ENCODE measurements at regions not wholly inside any gene's neighbourhood (a gene's known extent, or its start where the extent isn't known, plus 50 kb on each side); places are given as distances from the start of the nearest gene placed in this dataset.

DNA sequence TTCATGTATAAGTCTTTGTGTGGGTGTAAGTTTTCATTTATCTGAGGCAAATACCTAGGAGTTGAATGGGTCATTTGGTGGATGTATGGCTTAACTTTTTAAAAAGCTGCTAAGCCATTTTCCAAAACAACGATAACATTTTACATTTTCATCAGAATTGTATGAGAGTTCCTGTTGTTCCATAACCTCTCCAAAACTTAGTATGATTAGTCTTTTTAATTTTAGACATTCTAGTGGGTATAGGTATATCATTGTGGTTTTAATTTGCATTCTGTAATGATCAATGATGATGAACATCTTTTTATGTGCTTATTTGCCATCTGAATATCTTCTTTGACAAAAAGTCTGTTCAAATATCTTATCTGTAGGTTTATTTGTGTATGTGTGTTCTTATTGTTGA, 74.4 kb upstream of the UGP2 start:
- intact Hi-C loops (cut with DNase I), result no loop called here
- ATAC-seq (no peak), DNase-seq (ENCODE audit: low spot score) (no peak)

DNA sequence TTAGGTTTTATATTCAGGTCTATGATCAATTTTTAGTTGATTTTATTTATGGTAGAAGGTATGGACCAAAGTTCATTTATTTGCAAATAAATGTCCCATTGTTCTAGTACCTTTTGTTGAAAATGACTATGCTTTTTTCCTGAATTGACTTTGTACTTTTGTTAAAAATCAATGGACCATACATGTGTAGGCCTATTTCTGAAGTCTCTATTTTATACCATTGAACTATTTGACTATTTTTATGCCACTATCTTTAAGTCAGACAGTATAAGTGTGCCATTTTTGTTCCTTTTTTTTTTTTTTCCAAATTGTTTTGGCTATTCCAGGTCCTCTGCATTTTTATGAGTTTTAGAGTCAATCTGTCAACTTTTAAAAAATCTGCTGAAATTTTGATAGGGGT, 73.6 kb upstream of the UGP2 start:
- DNase-seq (ENCODE audit: low spot score) (no peak), ATAC-seq (no peak)
- intact Hi-C loops (cut with DNase I), result no loop called here

DNA sequence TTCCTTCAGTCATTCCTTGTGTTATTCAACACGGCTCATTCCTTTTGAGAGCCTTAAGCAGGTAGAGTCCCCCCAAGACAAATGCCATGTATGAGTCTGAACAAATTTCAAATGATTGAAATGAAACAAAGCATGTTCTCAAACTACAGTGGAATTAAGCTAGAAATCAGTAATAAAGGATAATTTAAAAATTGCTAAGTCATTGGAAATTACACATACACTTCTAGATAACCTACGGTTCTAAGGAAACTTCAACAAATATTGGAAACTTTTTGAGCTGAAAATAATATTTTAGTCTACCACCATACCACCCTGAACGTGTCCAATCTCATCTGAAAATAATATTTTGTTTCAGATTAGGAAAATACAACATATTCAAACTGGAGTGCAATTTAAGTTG, 71.8 kb upstream of the UGP2 start:
- intact Hi-C loops (cut with DNase I), result no loop called here
- DNase-seq (ENCODE audit: low spot score) (no peak), ATAC-seq (no peak)

DNA sequence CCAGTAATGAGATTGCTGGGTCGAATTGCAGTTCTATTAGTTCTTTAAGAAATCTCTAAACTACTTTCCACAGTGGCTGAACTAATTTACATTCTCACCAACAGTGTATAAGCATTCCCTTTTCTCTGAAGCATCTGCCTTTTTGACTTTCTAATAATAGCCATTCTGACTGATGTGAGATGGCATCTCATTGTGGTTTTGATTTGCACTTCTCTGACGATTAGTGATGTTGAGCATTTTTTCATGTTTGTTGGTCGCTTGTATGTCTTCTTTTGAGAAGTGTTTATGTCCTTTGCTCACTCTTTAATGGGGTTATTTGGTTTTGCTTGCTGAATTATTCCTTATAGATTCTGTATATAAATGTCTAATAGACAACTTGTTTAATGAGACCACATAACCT, 69.6 kb upstream of the UGP2 start:
- intact Hi-C loops (cut with DNase I), result no loop called here
- no peak for DNase-seq (ENCODE audit: low spot score)
- no peak for ATAC-seq

DNA sequence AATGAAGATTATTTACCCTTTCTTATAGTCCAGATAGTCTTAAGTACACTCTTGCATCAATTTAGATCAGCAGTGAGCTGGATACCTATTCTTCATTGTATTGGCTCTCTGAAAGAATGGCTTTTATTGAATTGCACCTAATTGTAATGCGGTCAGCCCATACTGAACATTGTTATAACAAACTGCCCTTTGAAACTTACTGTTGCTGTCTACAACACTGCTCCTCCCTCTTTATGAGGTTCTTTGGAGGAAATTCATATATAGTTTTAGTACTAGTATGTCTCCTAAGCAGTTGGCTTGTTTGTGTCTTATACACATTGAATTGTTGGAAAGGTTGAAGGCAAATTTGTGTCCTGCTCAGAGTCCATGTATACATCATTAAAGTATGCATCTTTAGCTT, 66.5 kb upstream of the UGP2 start:
- ATAC-seq, result no peak
- intact Hi-C loops (cut with DNase I), result no loop called here
- no peak for DNase-seq (ENCODE audit: low spot score)

DNA sequence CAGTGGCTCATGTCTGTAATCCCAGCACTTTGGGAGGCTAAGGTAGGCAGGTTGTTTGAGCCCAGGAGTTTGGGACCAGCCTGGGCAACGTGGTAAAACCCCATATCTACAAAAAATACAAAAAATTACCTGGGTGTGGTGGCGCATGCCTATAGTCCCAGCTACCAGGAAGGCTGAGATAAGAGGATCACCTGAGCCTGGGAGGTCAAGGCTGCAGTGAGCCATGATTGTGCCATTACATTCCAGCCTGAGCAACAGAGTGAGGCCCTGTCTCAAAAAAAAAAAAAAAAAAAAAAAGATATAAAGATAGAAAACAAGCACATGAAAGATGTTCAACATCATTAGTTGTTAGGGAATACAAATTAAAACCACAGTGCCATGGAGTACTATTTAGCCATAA, 65.3 kb upstream of the UGP2 start:
- DNase-seq (ENCODE audit: low spot score) (no peak), ATAC-seq (no peak)
- intact Hi-C loops (cut with DNase I), result no loop called here

DNA sequence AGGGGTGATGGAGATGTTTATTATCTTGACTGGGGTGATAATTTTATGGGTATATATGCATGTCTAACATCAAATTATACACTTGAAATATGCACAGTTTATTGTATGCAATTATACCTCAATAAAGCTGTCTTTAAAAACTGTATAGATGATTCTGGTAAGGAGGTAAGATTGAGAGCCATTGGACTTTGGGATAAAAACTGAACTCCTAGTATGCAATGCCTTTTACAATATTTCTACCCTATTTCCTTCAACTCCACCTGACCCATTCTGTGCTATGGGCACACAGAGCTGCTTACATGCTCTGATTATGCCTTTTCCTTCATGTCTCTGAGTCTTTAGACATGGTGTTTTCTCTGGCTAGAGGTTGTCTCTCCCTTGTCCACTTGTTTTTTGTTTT, 63.9 kb upstream of the UGP2 start:
- DNase-seq (ENCODE audit: low spot score) (no peak), ATAC-seq (no peak)
- intact Hi-C loops (cut with DNase I), result no loop called here

DNA sequence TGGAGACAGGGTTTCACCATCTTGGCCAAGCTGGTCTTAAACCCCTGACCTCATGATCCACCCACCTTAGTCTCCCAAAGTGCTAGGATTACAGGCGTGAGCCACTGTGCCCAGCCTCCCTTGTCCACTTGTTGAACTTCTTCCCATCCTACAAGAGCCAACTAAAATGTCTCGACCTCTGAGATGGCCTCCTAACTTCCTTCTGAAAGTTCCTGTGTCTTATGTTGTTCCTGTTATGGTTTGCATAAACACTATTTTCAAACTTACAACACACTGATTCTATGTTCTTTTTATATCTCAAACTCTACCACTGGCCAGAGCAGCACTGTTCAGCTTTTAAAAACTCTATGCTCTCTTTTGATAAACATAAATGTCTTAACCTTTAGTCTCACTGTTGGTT, 63.3 kb upstream of the UGP2 start:
- intact Hi-C loops (cut with DNase I), result no loop called here
- DNase-seq (ENCODE audit: low spot score), result no peak
- no peak for ATAC-seq

DNA sequence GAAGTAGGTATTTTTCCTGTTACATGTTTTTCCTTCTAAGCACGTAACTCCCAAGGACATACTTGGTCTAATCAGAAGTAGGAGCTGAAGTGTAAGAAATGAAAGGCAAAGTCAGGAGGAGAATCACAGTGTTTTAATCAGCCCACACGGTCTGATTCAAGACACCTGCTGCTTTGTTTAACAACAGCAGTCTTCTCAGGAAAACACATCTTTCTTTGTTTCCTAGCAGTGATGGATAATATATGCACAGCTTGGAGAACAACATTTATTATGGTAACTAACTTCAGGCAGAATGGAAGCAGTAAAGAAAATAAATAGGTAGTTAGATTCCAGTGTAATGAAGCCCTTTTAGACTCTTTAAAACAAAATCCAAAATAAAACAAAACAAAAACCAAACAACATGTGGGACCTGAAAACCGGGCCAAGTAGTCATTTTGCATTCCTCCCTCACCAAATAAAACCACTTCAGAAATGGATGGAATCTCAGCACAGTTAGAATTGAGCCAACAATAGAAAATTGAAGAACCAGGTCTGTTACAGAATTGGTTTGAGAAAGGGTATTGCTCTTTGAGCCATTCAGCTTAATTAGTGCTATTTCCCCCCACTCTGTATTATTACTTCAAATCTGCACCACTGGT, 61.1 kb upstream of the UGP2 start:
- no peak for ATAC-seq
- intact Hi-C loops (cut with DNase I), result no loop called here
- DNase-seq (ENCODE audit: low spot score), result no peak

DNA sequence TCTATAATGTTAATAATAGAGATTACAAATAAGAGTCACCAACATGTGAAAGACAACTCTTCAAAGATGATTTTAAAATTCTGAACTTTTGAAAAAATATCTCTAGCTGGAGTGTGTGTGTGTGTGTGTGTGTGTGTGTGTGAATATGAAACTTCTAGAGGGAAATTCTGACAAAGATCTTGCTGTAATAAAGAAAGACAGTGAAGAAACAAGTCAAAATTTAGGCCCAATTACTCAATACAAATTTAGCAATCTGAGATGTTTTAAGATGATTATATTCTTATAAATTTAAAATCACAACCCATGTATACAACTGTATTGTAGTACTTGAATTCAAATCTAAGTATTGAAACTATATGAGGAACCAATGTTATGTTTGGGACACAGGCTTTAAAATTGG, 57.2 kb upstream of the UGP2 start:
- DNase-seq (ENCODE audit: low spot score) (no peak), ATAC-seq (no peak)
- intact Hi-C loops (cut with DNase I), result no loop called here

DNA sequence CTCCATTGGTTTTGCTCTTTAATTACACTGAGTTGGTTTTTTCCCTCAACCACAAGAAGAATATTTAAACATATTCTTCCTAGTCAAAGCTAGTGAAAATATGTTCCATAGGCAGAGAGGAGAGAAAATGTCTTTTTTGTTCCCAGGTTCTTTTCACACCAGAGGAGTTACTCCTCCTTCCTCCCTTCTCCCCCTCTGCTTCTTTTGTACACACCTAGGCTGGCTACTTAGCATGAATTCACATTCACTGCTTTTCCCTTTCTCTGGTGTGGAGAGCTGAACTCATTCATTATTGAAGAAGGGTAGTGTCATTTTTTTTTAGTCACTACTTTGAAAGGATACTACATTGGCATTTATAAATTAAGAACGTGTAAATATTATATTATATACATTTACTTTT, 56.6 kb upstream of the UGP2 start:
- ATAC-seq, result no peak
- intact Hi-C loops (cut with DNase I), result no loop called here

DNA sequence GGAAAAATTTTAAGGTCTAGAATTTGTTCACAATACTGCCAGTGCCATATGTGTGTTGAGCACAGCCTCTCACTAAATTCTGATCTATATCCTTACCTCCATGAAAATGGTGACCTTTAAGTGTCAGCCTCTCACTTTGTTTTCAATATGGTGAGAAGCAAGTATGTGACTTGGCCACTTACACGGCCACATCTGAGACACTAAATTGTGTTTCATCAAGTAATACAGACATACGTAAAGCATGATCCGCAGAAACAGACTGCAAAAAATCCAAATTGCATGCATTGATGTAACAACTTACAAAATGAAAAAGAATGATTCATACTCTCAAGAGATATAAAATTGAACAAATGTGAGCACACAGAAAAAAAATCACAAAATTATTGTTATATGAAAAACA, 55.2 kb upstream of the UGP2 start:
- ATAC-seq, result no peak
- intact Hi-C loops (cut with DNase I), result no loop called here
- DNase-seq (ENCODE audit: low spot score), result no peak

More for the DNA sequence above, 56.6 kb upstream of the UGP2 start:
- no peak for DNase-seq (ENCODE audit: low spot score)

DNA sequence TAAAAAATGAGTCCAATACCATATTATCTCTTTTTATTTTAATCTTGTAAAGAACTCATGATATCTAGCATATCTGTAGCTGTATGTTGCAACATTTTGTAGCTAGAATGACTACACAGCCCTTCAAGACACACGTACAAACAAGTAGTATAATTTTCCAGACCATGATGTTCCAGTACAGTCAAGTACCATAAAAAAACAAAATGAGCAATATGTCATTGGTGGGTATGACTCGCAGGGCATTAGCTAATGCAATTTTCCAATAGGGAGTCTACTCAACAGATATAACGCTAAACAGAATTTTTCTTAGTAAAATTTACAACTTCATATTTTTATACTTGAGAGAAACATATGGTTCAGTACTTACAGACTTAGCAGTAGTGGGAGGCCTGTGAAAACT, 53.6 kb upstream of the UGP2 start:
- intact Hi-C loops (cut with DNase I), result no loop called here
- DNase-seq (ENCODE audit: low spot score) (no peak), ATAC-seq (no peak)

DNA sequence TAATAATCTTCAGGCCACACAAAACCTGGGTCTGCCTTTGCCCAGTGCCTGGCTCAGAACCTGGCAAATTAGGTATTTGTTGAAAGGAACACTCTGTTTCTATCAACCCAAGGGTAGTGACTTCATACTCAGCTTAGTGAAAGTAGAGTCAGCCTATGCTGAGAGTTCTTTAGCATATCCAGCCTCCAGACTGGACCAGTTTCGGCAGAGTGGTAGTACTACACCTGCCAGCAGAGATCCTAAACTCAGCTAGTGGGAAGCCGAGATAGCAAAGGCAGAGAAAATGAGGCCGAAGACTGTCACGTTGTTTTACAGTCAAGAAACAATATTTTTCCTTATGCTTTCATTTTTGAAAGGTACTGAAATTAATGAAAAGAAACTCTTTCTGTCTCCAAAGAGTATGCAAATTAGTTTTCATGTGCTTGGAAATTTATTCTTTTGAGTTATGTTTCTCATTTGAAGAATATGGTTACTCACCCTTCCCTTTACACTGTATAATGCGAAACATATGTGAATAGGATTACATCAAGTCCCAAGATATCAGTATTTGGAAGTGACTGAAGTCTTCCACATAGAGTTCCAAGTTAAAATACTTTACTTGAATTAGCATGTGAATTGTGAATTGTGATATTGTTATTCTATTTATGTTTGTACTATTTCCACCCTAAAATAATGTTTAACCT, 52.2 kb upstream of the UGP2 start:
- ATAC-seq (peak; percentile 36), DNase-seq (ENCODE audit: low spot score) (no peak)
- intact Hi-C loops (cut with DNase I), result no loop called here

DNA sequence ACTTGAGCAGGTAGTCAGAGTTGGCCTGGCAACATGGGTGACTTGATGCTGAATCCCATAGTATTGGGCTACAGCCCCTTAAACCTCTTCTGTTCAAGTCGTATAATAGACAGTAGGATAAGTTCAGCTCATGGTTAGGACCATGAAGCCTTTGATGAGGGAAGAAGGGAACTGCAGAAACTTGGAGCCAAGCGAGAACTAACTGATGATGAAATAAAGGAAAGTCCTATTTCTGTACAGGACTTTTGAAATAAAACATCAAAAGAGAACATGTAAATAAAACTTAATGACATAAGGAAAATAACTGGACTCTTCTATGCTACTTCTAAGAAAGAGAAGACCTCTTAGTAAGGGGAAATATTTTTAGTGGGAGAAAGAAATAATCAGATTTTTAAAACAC, 51.2 kb upstream of the UGP2 start:
- no peak for ATAC-seq
- DNase-seq (ENCODE audit: low spot score), result no peak
- intact Hi-C loops (cut with DNase I), result no loop called here

DNA sequence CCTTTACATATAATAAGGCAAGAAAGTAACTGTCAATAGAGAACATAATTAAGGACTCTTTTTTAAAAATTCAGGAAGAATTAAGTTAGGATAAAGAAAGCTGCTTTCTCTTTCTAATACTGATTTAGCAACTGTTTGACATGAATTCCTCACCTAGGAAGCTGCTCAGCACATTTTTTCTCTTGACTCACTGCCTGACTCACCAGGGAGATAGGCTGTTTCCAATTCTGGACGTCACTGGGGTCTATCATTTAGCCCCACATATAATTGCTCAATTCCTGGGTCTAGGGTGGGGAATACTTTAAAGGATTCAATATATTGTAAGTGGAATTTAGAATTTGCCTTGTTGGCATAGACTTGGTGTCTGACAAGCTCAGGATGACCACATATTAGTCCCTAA, 50.8 kb upstream of the UGP2 start:
- ATAC-seq (no peak), DNase-seq (ENCODE audit: low spot score) (no peak)
- intact Hi-C loops (cut with DNase I), result no loop called here

DNA sequence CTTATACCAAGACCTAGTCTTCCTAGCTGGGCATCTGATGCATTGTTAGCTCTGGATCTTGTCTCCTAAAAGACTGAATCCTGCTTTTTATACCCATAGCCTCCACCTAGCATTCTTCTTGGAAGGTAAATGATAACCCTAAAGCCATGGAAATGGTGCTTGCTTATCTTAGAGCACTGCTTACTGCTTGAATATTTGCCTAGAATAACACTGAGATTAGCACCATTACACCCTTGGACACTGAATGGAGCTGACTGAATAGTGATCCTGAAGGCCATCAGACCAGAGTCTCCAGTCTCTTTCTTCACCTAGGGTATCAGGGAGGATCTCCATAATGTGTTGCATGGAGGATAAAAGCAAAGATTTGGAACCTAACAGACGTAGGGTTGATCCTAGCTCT, 50.3 kb upstream of the UGP2 start:
- no peak for ATAC-seq
- no peak for DNase-seq (ENCODE audit: low spot score)
- intact Hi-C loops (cut with DNase I), result no loop called here
